NCI-H345 (cell line): ENCODE measurements at regions not wholly inside any gene's neighbourhood (a gene's known extent, or its start where the extent isn't known, plus 50 kb on each side); places are given as distances from the start of the nearest gene placed in this dataset.
A peak's percentile ranks its signal among the peaks of the same experiment; 100 is the strongest.

Experiments used
- DNase-seq: peaks from one replicate; lab custom pipeline; 2025; lab: John Stamatoyannopoulos, UW

DNA sequence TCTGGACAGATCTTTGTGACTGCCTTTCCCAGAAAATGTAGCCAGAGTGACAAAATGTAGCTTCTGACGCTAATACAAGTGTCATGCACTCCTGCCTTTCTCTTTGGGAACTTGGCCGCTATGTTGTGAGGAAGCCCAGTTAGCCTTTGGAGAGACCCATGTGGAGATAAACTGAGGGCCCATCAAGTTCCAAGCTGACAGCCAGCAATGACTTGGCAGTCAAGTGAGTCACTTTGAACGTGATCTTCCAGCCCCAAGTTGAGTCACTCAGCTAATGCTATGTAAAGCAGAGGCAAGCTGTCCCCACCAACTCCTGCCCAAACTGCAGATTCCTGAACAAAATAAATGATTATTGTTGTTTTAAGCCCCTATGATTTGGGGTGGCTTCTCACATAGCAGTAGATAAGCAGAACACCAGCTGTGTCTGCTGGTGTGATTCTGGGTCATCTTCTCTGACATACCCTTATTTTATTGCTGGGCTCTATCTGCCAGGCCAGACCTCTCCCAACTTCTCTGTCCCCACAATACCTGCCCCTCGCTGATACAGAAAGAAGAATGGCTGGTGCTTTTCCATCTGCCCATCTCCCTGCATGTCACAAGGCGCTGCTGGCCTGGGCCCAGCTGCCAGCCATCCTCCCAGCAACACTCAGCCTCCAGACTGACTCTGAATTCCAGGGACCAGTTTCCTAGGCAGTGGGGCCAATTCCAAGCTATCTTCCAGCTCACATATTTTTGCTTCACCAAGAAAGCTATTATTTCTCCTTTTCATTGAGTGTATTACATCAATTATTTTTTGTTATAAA lies 274.8 kb downstream of the LRFN2 start:
- DNase-seq: no peak

DNA sequence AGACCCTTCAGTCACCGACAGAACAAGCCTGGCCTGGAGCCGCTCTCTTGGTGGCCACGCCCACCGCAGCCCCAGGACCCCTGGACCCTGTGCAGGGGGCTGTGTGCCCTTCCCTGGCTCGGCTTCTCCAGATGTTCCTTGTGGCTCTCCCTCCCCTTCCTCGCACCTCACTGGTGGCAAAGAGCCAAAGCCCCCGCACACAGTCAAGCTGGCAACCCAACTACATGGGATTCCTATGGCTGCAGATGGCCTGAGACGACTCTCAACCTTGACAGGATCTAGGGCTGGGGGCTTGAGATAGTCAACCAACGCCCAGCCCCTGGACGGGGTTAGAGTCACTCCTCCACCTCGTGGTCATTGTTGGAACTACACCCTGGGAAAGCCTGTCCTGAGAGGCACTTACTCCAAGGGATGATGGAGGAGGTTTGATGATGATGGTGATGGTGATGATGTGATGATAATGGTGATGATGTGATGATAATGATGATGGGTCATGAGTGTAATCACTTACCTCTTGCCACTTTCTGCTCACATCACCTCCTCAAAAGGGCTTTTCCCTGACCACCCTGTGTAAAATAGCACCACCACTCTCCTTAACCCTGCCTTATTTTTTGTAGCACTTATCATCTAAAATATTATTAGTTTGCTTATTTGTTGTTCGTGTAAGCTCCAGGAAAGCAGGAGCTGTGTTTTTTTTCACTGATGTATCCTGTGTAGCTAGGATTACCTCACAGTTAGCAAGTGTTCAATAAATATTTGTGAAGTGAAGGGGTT lies 278.4 kb downstream of the LRFN2 start:
- peak; percentile 70 for DNase-seq

DNA sequence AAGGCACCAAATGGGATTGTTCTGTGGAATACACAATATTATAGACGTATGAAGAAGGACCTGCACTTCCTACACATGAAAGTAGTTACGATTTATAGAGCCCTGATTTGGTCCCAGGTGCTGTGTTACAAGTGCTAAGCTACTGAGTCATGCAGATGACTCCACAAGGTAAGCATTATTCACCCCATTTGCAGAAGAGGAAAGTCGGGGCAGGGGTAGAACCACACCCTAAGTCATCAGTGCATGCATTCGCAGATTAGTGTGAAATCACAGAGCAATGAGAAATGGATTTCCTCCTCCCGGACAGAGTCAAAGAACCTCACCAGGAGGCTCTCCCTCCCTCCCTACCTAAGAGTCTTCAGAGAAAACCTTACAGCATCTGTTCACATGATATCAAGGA lies 279.5 kb downstream of the LRFN2 start:
- DNase-seq: no peak

DNA sequence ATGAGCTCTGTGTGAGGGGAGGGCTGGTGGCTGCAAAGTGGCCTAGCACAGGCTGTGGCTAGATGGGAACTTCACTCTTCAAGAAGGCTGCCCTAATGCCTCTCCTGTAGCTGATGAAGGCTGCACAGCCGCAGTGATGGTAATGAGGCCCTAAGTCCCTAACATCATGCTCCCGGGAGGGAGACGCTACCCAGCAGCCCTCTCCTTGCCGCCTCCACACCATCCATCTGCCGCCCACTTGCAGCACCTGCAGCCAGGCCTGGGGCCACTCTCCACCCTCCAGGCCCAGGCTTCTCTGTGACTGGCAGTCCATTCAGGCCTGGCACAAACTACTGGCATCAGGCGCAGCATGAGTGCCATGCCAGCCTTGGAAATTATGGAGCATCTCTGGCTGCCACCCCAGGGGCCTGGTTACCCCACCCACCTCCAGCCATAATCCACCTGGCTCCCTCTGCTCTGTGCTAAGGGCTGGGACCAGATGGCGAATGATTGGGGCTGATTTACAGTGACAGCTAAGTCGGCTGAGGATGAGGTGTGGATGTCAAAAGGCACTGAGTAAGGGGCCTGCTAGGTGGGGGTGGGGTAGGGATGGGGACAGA lies 284.2 kb downstream of the LRFN2 start:
- no peak for DNase-seq

DNA sequence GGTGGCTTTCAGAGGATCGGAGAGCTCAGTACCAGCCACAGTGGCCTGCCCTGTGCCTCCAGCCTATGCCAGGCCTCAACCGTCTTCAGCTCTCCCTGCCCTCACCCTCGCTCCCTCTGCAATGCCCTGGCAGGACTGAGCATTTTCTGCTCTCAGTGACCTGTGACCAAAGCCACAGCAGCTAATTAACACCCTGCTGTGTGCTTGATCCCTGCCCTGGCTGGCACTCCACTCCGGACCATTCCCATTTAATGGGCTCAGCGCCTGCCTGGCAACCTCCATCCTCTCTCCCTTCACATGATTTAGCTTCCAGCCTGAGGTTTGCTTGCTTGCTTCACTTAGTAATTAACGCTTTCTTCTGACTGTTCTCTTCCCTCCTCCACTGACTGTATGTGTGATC lies 287.5 kb downstream of the LRFN2 start:
- DNase-seq: no peak

DNA sequence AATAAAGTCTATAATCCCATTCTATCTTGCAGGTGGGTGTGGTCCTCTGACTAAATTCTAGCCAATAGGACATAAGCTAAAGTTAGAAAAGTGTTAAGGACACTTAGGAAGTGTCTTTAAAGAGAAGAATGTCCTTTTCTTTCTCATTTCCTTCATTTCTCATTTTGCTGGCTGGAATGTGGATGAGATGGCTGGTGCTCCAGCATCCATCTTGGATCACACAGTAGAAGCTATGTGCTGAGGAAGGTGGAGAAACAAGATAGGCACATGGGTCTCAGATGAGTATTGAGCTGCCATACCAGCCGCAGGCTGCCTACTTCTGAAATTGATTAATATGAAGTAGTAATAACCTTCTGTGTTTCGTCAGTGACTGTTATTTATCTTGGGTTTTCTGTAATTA lies 289.0 kb downstream of the LRFN2 start:
- DNase-seq: no peak

DNA sequence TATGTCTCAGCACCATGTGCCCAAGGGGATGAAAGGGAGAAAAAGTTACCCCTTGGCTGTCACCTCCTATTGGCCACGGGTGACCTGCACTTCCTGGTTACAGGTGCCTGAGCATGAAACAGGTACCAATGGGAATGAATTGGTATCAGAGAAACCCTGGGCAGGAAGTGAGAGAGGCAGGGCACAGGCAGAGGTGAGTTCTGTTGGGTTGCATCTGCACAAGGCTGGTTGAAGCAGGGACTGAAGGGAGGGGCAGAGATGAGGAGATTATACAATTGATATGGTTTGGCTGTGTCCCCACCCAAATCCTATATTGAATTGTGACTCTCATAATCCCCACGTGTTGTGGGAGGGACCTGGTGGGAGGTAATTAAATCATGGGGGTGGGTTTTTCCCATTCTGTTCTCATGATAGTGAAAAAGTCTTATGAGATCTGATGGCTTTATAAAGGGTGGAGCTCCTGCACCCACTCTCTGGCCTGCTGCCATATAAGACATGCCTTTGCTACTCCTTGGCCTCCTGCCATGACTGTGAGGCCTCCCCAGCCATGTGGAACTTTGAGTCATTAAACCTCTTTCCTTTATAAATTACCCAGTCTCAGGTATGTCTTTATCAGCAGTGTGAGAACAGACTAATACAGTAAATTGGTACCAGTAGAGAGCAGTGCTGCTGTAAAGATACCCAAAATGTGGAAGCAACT lies 291.8 kb downstream of the LRFN2 start:
- no peak for DNase-seq

DNA sequence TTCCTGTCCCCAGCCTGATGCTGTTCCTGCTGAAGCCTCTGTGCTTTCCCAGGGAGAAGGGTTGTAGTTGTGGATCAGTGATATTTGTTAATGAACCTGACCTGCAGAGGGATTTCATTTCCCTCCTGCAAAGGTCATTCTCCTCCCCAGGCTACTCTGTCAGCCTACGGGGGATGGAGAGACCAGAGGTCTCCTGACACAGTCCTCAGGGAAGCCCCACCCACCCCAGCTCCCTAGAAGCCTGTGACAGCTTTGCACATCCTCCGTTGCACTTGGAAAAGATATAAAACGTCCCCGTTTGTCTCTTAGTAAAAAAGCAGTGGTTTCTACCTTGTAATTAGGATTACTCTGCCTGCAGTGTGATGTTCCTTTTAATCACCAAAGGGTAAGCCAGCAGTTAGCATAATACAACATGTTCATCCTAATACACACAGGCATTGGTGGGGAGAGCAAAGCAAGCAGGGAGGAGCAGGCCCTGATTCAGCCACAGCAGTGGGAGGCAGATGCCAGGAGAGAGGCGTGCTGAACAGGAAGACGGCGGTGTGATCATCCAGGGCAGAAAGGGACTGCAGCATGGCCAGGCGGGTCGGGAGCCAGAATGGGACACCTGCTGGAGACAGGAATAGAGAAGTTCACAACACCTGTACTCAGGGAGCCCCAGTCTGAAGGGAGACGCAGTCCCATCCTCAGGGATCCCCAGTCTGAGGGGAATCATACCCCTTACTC lies 293.5 kb downstream of the LRFN2 start:
- no peak for DNase-seq

DNA sequence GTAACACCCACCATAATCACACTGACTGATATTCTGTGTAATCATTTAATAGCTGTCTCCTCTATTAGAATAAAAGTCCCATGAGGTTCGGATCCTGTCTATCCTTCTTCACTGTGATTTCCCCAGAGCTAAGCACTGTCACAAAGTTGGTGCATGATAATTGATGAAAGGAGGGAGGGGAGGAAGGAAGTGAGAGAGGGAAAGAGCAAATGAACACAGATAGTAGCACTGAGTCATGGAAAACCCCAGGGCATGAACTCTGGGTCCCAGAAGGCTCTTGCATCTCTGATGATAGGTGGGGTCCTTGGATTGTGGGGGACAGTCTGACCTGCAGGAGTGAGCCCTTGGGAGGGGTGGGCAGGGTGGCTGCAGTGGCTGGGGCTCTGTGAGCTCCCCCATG lies 294.1 kb downstream of the LRFN2 start:
- no peak for DNase-seq

DNA sequence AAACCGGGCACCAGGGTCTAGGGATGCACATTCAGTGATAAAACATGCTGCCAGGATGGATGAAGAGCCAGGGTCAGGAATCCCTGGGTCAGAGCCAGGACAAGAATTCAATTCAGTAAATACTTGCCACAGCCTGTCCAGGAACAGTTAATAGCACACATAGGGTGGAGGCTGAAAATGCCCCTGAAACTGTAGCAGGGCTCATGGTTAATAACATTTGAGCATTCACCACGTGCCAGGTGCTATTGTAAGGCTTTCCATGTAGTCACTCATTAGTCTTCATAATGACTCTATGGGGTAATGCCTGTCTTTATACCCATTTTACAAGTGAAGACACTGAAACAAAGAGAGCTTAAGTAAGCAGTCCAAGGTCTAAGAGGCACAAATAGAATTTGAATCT lies 296.3 kb downstream of the LRFN2 start:
- DNase-seq: no peak

DNA sequence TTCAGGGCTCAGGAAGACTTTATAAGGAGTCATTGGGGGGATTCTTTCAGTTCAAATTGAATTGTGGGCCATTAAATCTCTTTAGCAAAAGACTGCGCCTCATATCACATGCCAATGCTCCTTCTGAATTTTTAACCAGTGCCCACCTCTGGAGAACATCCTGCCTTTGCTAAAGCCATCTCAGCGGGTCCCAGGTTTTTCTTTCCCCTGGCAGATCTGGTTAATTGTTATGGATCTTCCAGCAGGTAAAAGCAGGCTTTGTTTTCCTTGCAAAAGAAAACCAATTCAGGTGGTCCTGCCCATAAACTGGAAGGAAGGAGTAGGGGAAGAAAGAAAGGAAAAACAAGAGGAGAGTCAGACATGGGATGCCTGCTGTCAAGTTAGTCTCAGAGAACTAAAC lies 298.2 kb downstream of the LRFN2 start:
- no peak for DNase-seq

DNA sequence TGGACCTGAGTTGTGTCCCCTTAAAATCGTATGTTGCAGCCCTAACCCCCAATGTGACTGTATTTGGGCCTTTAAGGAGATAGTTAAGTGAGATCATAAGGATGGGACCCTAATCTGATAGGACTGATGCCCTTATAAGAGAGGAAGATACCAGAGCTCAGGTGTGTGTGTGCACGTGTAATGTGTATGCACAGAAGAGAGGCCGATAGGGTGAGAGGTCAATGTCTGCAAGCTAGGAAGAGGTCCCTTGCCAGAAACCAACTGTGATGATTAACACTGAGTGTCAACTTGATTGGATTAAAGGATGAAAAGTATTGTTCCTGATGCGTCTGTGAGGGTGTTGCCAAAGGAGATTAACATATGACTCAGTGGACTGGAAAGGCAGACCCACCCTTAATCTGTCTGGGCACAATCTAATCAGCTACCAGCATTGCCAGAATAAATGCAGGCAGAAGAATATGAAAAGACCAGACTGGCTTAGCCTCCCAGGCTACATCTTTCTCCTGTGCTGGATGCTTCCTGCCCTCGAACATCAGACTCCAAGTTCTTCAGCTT lies 299.8 kb downstream of the LRFN2 start:
- no peak for DNase-seq

DNA sequence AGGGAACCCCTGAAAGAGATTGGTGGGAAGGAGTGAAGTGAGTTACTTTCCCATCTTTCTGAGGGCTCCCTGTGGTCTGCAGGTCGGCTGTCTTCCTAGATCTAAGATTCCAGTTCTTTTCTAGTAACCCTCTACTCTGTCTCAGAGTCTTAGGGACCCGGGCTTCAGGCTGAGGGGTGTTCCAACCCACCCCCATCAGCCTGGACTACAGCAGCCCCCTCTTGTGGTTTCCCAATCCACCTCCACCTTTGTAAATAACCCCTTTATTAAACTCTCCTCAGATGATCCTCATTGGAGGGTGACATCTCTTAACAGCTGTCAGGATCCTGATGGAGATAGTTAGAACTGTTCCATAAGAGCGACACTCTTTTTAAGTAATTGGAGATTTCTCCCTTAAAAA lies 300.4 kb downstream of the LRFN2 start:
- no peak for DNase-seq

DNA sequence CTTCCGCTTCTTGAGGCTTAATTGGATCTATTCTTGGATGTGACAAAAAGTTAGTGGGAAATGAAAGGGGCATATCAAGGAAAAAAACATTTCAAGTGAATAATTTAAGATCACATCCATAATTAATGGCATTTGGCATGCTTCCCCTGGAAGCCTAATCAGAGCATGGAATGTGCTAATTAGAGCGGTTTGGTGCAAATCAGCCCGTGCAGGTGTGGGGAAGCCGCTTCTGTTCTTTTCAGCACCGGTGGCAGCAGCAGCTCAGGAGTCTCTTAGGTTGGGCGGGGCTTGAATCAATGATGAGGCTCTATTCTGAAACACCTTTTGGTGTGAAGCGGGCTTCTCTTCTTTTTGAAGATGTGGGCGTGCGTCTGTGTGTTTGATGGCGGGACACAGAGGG lies 301.2 kb downstream of the LRFN2 start:
- DNase-seq: no peak

DNA sequence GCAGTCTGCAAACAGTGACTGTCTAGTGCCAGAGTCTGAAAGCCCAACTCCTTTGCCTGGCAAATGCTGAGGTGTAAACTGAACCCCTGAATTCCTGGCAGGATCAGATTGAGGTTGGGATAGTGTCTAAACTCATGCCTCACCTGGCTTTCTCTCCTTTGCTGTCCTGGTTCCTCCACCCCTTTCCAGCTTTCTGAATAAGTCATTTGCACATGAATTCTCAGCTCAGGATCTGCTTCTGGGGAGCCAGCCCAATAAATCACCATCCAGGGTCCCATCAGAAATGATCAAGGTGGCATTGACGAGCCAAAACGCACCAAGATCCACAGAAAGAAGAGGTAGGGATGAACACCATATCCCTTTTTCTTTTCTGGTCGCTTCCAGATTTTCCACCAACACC lies 301.6 kb downstream of the LRFN2 start:
- DNase-seq: no peak

DNA sequence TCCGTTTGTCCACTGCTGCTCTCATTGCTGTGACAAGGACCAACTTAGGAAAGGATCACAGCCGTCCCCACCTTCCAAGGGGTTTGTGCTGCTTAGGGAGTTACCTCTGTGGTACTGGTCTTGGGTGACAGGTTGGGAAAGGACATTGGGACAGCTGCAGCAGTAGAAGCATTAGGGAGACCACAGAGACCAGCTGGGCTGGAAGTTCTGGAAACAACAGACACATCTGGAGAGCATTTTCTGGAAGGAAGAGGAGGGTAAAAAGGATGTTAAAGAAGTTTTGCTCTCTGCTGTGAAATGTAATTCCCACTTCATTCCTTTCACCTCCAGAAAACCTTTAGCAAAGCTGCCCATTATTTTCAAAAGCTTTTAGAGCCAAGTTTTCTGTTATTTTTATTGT lies 304.2 kb downstream of the LRFN2 start:
- no peak for DNase-seq

DNA sequence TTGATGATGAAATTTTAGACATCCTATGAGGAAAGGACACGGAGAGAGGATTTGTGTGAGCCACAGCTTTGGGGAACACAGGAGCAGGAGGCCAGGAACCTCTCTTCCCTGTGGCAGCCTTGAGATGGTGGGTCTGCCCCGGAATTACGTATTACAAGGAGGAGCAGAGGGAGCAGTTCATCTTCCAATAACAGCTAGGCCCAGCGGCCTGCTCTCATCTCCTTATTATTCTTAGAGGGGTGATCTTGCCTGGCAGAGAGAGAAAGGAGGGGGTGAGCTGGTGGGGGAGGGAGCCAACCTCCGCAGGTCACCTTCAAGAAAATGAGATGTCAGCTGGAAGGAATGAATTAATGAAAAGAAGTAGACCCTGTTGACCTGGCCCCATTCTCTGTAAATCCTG lies 305.8 kb downstream of the LRFN2 start:
- no peak for DNase-seq

DNA sequence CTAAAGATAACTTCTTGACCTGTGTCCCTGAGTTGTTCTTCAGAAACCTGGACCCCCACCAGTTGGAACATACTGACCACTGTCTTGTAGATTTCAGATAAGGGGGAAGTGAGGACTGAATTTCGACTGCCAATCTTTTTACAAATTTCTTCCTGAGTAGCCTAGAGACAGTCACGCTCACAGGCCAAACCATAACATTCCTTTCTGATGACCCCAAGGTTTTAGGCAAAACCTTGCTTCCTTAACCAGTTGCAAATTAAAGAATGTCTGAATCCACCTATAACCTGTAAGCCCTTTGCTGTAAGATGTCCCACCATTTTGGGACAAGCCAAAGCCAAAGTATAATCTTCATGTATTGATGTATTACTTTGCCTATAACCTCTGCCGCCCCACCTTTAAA lies 306.9 kb downstream of the LRFN2 start:
- DNase-seq: no peak

DNA sequence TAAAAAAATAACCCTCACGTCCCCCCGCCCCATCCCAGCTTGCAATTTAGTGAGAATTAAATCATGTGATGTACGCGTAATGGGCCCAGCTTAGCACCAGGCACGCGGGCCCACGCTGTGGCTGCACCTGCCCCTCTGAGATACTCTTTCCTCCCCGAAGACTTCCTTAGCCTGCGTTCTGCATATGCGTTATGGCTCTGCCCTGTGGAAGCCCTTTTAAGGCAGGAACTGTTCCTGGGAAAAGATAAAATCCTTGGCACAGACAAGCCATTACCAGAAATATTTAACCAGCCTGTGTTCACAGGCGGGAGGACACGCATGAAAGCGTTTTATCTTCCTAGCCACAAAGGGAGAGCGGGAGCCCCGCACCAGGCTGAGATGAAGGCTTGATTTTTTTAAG lies 311.0 kb downstream of the LRFN2 start:
- no peak for DNase-seq

DNA sequence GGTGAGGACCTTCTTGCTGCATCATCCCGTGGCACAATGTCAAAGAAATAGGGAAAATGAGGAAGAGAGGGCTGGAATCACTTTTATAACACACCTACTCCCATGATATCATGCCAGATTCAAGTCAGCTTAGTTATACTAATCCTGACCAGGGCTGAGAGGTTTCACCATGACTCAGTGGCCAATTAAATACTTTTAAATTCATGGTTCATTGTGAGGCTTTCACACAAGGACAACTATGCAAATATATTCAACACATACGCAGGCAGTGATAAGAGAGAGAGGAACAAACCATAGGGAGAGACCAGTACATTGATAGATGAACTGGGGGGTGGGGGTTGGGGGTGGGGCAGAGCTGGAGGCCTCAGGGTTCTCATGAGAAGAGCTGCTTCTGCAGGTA lies 313.1 kb downstream of the LRFN2 start:
- DNase-seq: no peak

DNA sequence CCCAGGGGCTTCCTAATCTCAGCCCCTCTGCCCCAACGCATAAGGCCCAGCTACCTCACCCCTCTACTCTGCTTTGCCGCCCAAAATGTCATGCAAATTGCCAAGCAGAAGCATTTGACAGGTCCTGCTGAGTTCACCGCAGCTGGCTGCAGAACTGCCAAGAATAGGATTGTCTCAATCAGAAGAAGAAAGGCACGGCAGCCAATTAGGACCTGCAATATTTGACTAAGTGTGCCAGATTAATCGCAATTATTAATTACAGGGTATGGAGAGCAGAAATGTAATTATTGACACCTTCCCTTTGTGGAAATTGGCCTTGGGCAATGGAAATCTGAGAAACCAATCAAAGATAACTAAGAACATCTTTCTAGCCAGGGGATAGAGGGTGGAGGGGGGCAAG lies 318.6 kb downstream of the LRFN2 start:
- no peak for DNase-seq

DNA sequence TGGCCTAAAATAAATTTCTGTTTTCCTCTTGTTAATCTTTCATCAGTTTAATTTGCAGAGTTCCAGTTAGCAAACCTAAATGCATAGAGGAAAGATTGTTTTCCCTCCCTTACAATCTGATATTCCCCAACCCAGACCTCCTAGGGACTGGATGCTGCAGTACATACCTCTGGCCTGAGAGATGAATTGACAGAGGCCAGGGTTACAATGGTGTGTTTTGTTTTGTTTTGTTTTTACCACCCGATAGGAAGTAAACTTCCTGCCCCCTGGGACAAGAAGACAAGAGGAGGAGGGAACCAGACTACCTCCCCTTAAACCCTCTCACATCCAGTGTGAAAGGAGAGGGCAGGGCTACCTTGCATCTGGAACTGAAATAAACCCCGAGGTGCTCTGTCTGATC lies 319.0 kb downstream of the LRFN2 start:
- no peak for DNase-seq
